LNCaP clone FGC (cell line): ENCODE measurements at regions not wholly inside any gene's neighbourhood (a gene's known extent, or its start where the extent isn't known, plus 50 kb on each side); places are given as distances from the start of the nearest gene placed in this dataset.

Experiments
- DNase-seq: peaks from one replicate; pipeline ENCODE4 v3.0.0-alpha.2; 2011; ENCODE audit warnings: low read depth
- H3K4me3 ChIP-seq: 2 replicates; pipeline ENCODE4 v1.5.1; 2011; ENCODE audit warnings: mild to moderate bottlenecking, low read depth, low read length, control low read depth
- CTCF ChIP-seq: IDR thresholded peaks from 2 replicates; pipeline ENCODE4 v1.5.1; 2012; ENCODE audit warnings: mild to moderate bottlenecking; ENCODE audit not compliant: control insufficient read depth, insufficient read depth; ENCODE audit errors: extremely low read depth

DNA sequence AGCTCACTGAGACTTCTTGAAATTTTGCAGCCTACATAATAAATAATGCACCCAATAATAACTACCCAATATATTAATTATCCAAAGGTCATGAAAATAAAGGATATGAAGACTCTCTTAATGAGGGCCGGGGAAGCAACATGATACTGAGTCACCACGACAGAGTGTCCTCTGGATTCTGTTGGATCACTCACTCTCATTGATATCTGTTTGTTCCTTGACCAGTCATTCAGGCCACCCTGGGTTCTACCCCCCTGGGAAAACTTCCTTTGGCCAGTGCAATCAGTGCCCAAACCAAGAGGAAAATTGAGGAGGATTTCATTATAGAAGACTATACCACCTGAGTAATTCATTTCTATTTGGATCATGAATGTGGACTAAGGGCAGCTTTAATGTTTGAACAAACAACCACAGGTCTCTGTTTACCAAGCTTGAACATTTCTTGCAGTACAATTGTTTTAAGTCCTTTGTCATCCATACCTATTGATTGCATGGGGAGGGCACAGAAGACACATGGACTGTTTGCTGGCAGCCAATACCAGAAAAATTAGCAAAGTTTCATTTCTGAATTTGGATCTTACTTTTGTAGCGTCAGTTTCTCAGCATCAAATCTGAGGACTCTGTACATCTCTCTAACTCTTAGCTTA, 137.2 kb upstream of the FGGY start:
- H3K4me3 ChIP-seq = no peak overlapping the region
- no peak for DNase-seq
- no peak for TF ChIP-seq CTCF

DNA sequence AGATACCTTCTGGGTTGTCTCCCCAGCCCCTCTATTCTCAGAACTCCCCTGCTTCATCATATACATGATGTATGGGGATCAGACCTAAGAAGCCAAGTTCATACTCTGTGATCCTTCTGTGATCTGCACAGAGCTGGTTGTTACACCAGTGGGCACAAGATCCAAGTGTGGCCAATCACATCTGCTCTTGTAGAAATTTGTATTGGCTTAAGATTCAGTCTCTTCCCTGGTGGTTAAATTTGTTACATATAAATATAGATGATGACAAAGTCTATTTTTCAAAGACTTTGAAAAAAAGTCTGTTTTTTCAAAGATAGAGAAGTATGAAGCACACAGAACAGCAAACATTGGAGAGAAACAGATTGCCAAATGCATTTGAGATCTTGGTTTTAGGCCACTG, 135.8 kb upstream of the FGGY start:
- H3K4me3 ChIP-seq = no peak overlapping the region
- TF ChIP-seq CTCF = no peak
- DNase-seq = no peak

GRCh38 chr1:59162665-59163064, 134.2 kb upstream of the FGGY start:
- TF ChIP-seq CTCF = no peak
- no peak for DNase-seq

DNA sequence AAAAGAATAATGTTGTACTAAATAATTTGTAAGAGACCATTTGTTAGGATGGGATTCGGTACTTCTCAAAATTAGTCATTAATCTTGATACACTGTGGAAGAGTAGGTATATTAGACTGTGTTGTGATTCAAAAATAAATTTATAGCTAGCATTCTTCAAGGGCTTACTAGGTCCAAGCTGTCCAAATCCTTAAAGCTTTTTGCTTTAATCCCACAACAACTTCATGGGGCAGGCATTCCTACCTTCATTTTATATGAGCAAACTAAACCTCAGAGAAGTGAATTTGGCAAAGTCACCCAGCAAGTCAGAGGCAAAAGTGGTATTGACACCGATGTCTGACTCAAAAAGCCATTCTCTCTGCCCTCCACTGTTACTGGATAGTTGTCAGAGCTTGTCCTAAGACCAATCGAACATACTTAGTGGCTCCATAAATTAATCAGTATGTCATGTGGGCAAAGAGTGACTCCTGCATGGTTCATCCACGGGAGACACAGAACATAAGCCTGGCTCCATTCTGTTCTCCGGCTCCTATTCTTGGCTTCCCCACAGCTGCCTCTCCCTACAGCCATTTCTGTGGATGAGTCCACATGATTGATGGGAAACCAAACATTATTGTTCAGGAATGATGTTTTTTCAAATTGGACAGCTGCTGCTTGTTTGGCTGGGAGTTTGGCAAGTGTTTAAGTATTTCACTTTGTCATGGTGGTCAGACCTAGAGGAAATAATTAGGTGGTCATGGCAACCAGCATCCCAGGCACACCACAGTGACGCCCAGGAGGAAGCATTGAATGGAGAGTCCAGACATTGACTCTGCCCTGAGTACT, 133.4 kb upstream of the FGGY start:
- TF ChIP-seq CTCF = no peak
- DNase-seq = no peak
- H3K4me3 ChIP-seq = no peak overlapping the region

More at GRCh38 chr1:59162665-59163064, 134.2 kb upstream of the FGGY start:
- H3K4me3 ChIP-seq = no peak overlapping the region

DNA sequence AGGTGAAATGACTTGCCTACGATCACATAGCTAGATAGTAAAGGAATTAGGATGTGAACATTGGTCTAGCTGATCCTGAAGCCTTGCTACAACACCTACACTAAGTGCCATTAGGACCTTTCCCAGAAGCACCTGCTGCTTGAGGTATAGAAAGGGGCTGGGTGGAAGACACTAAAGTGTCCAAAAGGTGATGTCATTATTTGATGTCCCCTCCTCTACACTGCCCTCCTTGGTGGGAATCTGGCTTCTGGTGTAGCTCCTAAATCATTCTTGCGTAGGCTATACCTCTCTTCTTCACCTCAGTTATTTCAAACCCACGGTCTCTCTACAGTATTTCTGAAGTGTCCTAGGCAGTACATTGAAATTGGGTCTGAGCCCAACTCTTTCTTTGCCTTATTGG, 132.5 kb upstream of the FGGY start:
- H3K4me3 ChIP-seq = no peak overlapping the region
- no peak for TF ChIP-seq CTCF
- DNase-seq = no peak

GRCh38 chr1:59165353-59165752, 131.5 kb upstream of the FGGY start:
- TF ChIP-seq CTCF = no peak
- no peak for DNase-seq
- H3K4me3 ChIP-seq = no peak overlapping the region
